BLaER1 (cell line): ENCODE measurements at regions not wholly inside any gene's neighbourhood (a gene's known extent, or its start where the extent isn't known, plus 50 kb on each side); places are given as distances from the start of the nearest gene placed in this dataset.
"Not testable (repeated sequence)": the region's sequence is repeated elsewhere in the genome, so short reads cannot be mapped to it uniquely, and the experiment has no call there.

Source experiments
- H3K27ac ChIP-seq: shearing (Covaris generic); formaldehyde crosslinking; 2 replicates; pipeline ENCODE4 v1.8.1; 2022
- H3K27me3 ChIP-seq: shearing (Covaris generic); formaldehyde crosslinking; 2 replicates; pipeline ENCODE4 v1.8.1; 2022
- H3K36me3 ChIP-seq: shearing (Covaris generic); formaldehyde crosslinking; 2 replicates; pipeline ENCODE4 v1.8.1; 2022
- H3K4me1 ChIP-seq: shearing (Covaris generic); formaldehyde crosslinking; 2 replicates; pipeline ENCODE4 v1.8.1; 2022
- H3K4me2 ChIP-seq: shearing (Covaris generic); formaldehyde crosslinking; 2 replicates; pipeline ENCODE4 v1.8.1; 2022
- H3K4me3 ChIP-seq: shearing (Covaris generic); formaldehyde crosslinking; 2 replicates; pipeline ENCODE4 v1.8.1; 2022
- H3K9ac ChIP-seq: shearing (Covaris generic); formaldehyde crosslinking; 2 replicates; pipeline ENCODE4 v1.8.1; 2022
- H3K9me3 ChIP-seq: shearing (Covaris generic); formaldehyde crosslinking; 2 replicates; pipeline ENCODE4 v1.8.1; 2022
- H4K20me1 ChIP-seq: shearing (Covaris generic); formaldehyde crosslinking; 2 replicates; pipeline ENCODE4 v1.8.1; 2022
- Cebpa-rat ChIP-seq: shearing (Covaris generic); IDR thresholded peaks from 2 replicates; pipeline ENCODE4 v1.8.1; 2022

- Histone ChIP-seq H3K9me3 (no peaks in the 10 kb centered on the region), H3K36me3 (no peaks in the 10 kb centered on the region), H3K27me3 (no peaks in the 10 kb centered on the region), H3K9ac (no peak overlapping the region), H4K20me1 (no peaks in the 10 kb centered on the region), H3K4me1 (no peaks in the 10 kb centered on the region), H3K4me3 (no peak overlapping the region), H3K4me2 (no peak overlapping the region), H3K27ac (no peak overlapping the region)
- no peak for TF ChIP-seq Cebpa-rat
These were observed 555.4 kb upstream of the SGO1 start for GRCh38 chr3:20741381-20741780.

GRCh38 chr3:20739814-20740213 is 553.8 kb upstream of the SGO1 start:
- Histone ChIP-seq H4K20me1 (no peaks in the 10 kb centered on the region), H3K4me3 (no peak overlapping the region), H3K9me3 (no peaks in the 10 kb centered on the region), H3K27ac (no peak overlapping the region), H3K36me3 (no peaks in the 10 kb centered on the region), H3K4me1 (no peaks in the 10 kb centered on the region), H3K4me2 (no peak overlapping the region), H3K9ac (no peak overlapping the region), H3K27me3 (no peaks in the 10 kb centered on the region)
- no peak for TF ChIP-seq Cebpa-rat

- Histone ChIP-seq H3K4me1 (no peaks in the 10 kb centered on the region), H3K36me3 (no peaks in the 10 kb centered on the region), H3K4me2 (no peak overlapping the region), H4K20me1 (no peaks in the 10 kb centered on the region), H3K9ac (no peak overlapping the region), H3K27me3 (no peaks in the 10 kb centered on the region), H3K27ac (no peak overlapping the region), H3K4me3 (no peak overlapping the region), H3K9me3 (no peaks in the 10 kb centered on the region)
- TF ChIP-seq Cebpa-rat, result no peak
These were observed 550.4 kb upstream of the SGO1 start for GRCh38 chr3:20736287-20736852.

- no peaks in the 10 kb centered on the region for H3K4me1 ChIP-seq
- no peak overlapping the region for H3K27ac ChIP-seq
- H3K9me3 ChIP-seq, result no peaks in the 10 kb centered on the region
- H3K4me3 ChIP-seq, result no peak overlapping the region
- no peak for TF ChIP-seq Cebpa-rat
- H4K20me1 ChIP-seq, result no peaks in the 10 kb centered on the region
- no peaks in the 10 kb centered on the region for H3K27me3 ChIP-seq
- H3K9ac ChIP-seq, result no peak overlapping the region
- H3K36me3 ChIP-seq, result no peaks in the 10 kb centered on the region
- H3K4me2 ChIP-seq, result no peak overlapping the region
These were observed 543.2 kb upstream of the SGO1 start for GRCh38 chr3:20729185-20729584.

GRCh38 chr3:20726786-20727185 is 540.8 kb upstream of the SGO1 start:
- no peaks in the 10 kb centered on the region for H3K9me3 ChIP-seq
- TF ChIP-seq Cebpa-rat, result no peak
- H3K9ac ChIP-seq, result no peak overlapping the region
- H3K4me1 ChIP-seq, result no peaks in the 10 kb centered on the region
- H3K27me3 ChIP-seq, result no peaks in the 10 kb centered on the region
- no peaks in the 10 kb centered on the region for H3K36me3 ChIP-seq
- no peak overlapping the region for H3K4me3 ChIP-seq
- no peaks in the 10 kb centered on the region for H4K20me1 ChIP-seq
- H3K4me2 ChIP-seq, result no peak overlapping the region
- H3K27ac ChIP-seq, result no peak overlapping the region

GRCh38 chr3:20724241-20724640 is 538.2 kb upstream of the SGO1 start:
- no peak overlapping the region for H3K27ac ChIP-seq
- no peaks in the 10 kb centered on the region for H4K20me1 ChIP-seq
- H3K4me1 ChIP-seq, result no peaks in the 10 kb centered on the region
- H3K4me3 ChIP-seq, result no peak overlapping the region
- TF ChIP-seq Cebpa-rat, result no peak
- no peaks in the 10 kb centered on the region for H3K27me3 ChIP-seq
- H3K36me3 ChIP-seq, result no peaks in the 10 kb centered on the region
- no peak overlapping the region for H3K4me2 ChIP-seq
- H3K9ac ChIP-seq, result no peak overlapping the region
- no peaks in the 10 kb centered on the region for H3K9me3 ChIP-seq

- H4K20me1 ChIP-seq, H3K9me3 ChIP-seq, H3K36me3 ChIP-seq, H3K27me3 ChIP-seq, H3K4me2 ChIP-seq, H3K9ac ChIP-seq, H3K27ac ChIP-seq, H3K4me1 ChIP-seq, H3K4me3 ChIP-seq: not testable (repeated sequence)
These were observed 530.4 kb upstream of the SGO1 start for GRCh38 chr3:20716425-20716824.

- Histone ChIP-seq H4K20me1 (no peaks in the 10 kb centered on the region), H3K4me1 (no peaks in the 10 kb centered on the region), H3K36me3 (no peaks in the 10 kb centered on the region), H3K4me3 (no peak overlapping the region), H3K9me3 (no peaks in the 10 kb centered on the region), H3K27ac (no peak overlapping the region), H3K4me2 (no peak overlapping the region), H3K27me3 (no peaks in the 10 kb centered on the region), H3K9ac (no peak overlapping the region)
- TF ChIP-seq Cebpa-rat, result no peak
These were observed 515.6 kb upstream of the SGO1 start for GRCh38 chr3:20701641-20702040.

GRCh38 chr3:20700714-20701113 is 514.7 kb upstream of the SGO1 start:
- no peaks in the 10 kb centered on the region for H3K27me3 ChIP-seq
- no peak overlapping the region for H3K27ac ChIP-seq
- H3K9me3 ChIP-seq, result no peaks in the 10 kb centered on the region
- H3K4me1 ChIP-seq, result no peaks in the 10 kb centered on the region
- no peak overlapping the region for H3K4me3 ChIP-seq
- H3K4me2 ChIP-seq, result no peak overlapping the region
- no peaks in the 10 kb centered on the region for H3K36me3 ChIP-seq
- H4K20me1 ChIP-seq, result no peaks in the 10 kb centered on the region
- H3K9ac ChIP-seq, result no peak overlapping the region
- TF ChIP-seq Cebpa-rat, result no peak

GRCh38 chr3:20698896-20699295 is 512.9 kb upstream of the SGO1 start:
- Histone ChIP-seq H3K9me3 (no peaks in the 10 kb centered on the region), H4K20me1 (no peaks in the 10 kb centered on the region), H3K9ac (no peak overlapping the region), H3K27me3 (no peaks in the 10 kb centered on the region), H3K36me3 (no peaks in the 10 kb centered on the region), H3K4me2 (no peak overlapping the region), H3K27ac (no peak overlapping the region), H3K4me1 (no peaks in the 10 kb centered on the region), H3K4me3 (no peak overlapping the region)
- no peak for TF ChIP-seq Cebpa-rat
